GM21717 (cell line): ENCODE measurements at regions not wholly inside any gene's neighbourhood (a gene's known extent, or its start where the extent isn't known, plus 50 kb on each side); places are given as distances from the start of the nearest gene placed in this dataset.
"Not testable (repeated sequence)": the region's sequence is repeated elsewhere in the genome, so short reads cannot be mapped to it uniquely, and the experiment has no call there.

ENCODE experiments used
- ATAC-seq: cut with Tn5 transposase; IDR thresholded peaks from one replicate; pipeline ENCODE4 v1.9.1; 2021; ENCODE audit warnings: mild to moderate bottlenecking, moderate library complexity; ENCODE audit not compliant: unreplicated experiment

DNA sequence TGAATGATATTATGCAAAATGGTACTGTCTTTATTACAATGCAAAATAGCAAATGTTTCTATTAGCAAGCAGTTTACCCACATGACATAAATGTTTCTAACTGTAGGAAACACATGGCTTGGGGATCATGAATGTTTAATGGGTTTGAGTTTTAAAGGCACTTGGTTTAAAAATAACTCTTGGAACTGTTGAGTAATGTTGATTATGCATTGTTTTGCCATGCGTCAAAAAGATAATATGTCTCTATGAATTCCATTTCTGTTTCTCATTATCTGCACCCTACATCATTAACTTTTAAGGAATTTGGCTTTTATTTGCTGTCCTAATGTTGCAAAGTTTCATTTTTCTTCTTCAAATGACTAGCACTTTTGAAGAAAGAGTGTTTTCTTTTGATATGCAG, 1355.5 kb downstream of the SUCLG1 start:
- no peak for ATAC-seq

GRCh38 chr2:83089051-83089450, 1370.0 kb downstream of the SUCLG1 start:
- not testable (repeated sequence) for ATAC-seq

- no peak for ATAC-seq
Observed at GRCh38 chr2:83085869-83086268, 1373.2 kb downstream of the SUCLG1 start.

DNA sequence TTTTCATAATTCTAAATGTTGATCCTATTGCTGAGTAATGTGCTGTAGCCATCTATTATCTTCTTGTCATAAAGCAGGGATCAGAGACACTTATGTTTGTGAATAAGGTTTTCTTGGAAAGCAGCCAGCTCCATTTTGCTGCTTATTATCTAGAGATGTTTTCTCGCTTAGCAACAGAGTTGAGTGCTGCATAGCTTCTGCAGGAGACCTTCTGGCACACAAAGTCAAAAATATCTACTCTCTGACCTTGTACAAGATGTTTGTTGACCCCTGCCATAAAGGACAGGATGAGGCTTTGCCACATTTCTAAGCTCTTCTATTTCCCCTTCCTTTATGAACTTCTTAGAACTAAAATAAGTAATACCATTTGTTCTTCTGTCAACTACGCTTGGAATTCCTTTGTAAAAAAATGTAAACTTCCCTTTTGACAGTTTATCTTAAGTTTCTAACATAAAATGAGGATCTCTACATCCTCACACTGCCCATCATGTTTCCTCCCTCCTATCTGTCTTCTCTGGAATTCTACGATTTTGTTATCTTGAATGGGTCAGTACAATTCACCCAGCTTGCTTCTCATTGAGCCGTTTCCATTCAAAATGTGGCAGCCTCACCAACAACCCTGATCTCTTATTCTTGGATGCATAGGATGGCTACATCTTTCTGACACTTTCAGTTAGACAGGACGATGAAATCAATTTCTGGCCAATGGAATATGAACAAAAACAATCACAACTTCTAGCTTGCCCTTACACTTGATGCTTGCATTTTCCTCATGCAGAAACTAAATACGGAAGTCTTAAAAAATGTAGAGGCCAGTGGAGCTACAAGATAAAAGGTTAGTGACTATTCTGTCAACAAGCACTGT, 1377.0 kb downstream of the SUCLG1 start:
- ATAC-seq: no peak

DNA sequence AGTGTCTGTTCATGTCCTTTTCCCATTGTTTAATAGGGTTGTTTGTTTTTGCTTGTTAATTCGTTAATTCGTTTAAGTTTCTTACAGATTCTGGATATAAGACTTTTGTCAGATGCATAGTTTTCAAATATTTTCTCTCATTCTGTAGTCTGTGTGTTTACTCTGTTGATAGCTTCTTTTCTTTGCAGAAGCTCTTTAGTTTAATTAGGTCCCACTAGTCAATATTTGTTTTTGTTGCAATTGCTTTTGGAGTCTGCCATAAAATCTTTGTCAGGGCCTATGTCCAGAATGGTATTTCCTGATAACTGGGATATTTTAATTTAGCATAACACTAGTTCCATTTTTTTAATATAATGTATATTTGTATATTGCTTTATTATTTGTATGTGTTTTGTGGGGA, 1380.1 kb downstream of the SUCLG1 start:
- ATAC-seq: no peak

DNA sequence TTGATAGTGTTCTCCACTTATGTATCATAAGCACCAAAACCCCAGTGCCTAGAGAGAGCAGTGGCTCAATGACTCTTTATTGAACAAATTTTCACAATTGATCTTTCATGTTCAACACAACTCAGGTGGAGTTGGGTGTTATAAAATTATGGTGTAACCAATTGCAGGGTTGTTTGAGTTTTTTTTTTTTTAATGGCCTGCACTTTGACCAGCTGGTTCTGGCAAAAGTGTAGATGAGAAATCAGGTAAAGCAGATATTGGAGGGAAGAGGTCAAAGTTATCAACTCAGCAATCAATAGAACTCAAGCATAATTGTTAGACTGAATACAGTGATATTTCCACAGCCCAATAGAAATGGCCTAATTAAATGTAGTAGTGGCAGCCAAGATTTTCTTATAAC, 1386.3 kb downstream of the SUCLG1 start:
- no peak for ATAC-seq

- no peak for ATAC-seq
Observed at GRCh38 chr2:83071914-83072313, 1387.2 kb downstream of the SUCLG1 start.

GRCh38 chr2:83071352-83071751, 1387.7 kb downstream of the SUCLG1 start:
- no peak for ATAC-seq

- no peak for ATAC-seq
Observed at GRCh38 chr2:83069724-83070123, 1389.4 kb downstream of the SUCLG1 start.

GRCh38 chr2:83068714-83069113, 1390.4 kb downstream of the SUCLG1 start:
- ATAC-seq: no peak

DNA sequence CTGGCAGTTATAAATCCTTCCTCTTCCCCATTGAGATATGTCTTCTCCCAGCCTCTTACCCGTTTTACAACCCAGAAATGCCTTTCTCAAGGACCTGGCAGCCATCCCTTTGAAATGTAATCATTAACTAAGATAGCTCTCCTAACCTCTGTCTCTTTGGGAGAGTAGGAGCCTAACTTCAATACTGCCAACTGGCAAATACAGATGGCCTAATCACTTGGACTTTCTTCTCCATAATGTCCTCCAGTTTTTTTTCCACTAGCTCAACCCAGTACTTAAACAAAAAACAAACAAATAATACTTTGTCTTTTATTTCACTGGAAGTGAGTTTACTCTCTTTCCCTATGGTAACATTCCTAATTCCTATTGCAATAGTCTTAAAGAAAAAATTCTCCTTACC, 1391.1 kb downstream of the SUCLG1 start:
- ATAC-seq: no peak

GRCh38 chr2:83063933-83064332, 1395.1 kb downstream of the SUCLG1 start:
- ATAC-seq: no peak

- ATAC-seq: no peak
Observed at GRCh38 chr2:83063511-83063910, 1395.6 kb downstream of the SUCLG1 start.

GRCh38 chr2:83058683-83059082, 1400.4 kb downstream of the SUCLG1 start:
- no peak for ATAC-seq

- no peak for ATAC-seq
Observed at GRCh38 chr2:83055376-83056010, 1403.6 kb downstream of the SUCLG1 start.

- no peak for ATAC-seq
Observed at GRCh38 chr2:83054751-83055150, 1404.3 kb downstream of the SUCLG1 start.

- no peak for ATAC-seq
Observed at GRCh38 chr2:83051538-83052170, 1407.4 kb downstream of the SUCLG1 start.

GRCh38 chr2:83042053-83042452, 1417.0 kb downstream of the SUCLG1 start:
- no peak for ATAC-seq

- no peak for ATAC-seq
Observed at GRCh38 chr2:83022631-83023210, 1436.4 kb downstream of the SUCLG1 start.

- ATAC-seq: no peak
Observed at GRCh38 chr2:83017366-83018090, 1441.6 kb downstream of the SUCLG1 start.
